Head of caudate nucleus (tissue), 42 donors: ENCODE measurements at regions not wholly inside any gene's neighbourhood (a gene's known extent, or its start where the extent isn't known, plus 50 kb on each side); places are given as distances from the start of the nearest gene placed in this dataset.
"Not testable (repeated sequence)": the region's sequence is repeated elsewhere in the genome, so short reads cannot be mapped to it uniquely, and the experiment has no call there.

Experiments
- DNase-seq, 42 donors: peaks; one replicate each; pipeline versions ENCODE4 v3.0.0 to v3.0.0-alpha.2; 2020 to 2021; ENCODE audit warnings: mixed read lengths in 7 of 42
- intact Hi-C: fragments of 100-400 bp; cut with DNase I; formaldehyde crosslinking; loops from one replicate; pipeline ENCODE4 v1.15.0; 2022

DNA sequence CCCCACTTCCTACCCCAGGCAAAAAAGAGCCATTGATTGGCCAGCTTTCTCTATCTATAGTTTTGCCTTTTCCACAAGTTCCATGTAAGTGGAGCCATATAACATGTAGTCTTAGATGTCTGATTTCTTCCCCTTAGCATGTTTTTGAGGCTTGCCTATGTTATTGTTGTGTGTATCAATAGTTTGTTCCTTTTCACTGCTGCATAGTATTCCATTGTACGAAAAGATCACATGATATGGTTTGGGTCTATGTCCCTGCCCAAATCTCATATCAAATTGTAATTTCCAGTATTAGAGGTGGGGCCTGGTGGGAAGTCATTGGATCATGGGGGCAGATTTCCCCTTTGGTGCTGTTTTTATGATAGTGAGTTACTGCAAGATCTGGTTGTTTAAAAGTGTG lies 93.6 kb upstream of the RFLNA start:
- DNase-seq: no peak
- intact Hi-C loops: no loop called here

GRCh38 chr12:124203176-124203575 lies 91.7 kb upstream of the RFLNA start:
- intact Hi-C loops: no loop called here

GRCh38 chr12:124205405-124205804 lies 89.5 kb upstream of the RFLNA start:
- intact Hi-C loops: no loop called here
- DNase-seq: no peak

More at GRCh38 chr12:124203176-124203575, 91.7 kb upstream of the RFLNA start:
- no peak for DNase-seq

- no peak for DNase-seq
- intact Hi-C loops: no loop called here
Observed at GRCh38 chr12:124207049-124207448, 87.8 kb upstream of the RFLNA start.

DNA sequence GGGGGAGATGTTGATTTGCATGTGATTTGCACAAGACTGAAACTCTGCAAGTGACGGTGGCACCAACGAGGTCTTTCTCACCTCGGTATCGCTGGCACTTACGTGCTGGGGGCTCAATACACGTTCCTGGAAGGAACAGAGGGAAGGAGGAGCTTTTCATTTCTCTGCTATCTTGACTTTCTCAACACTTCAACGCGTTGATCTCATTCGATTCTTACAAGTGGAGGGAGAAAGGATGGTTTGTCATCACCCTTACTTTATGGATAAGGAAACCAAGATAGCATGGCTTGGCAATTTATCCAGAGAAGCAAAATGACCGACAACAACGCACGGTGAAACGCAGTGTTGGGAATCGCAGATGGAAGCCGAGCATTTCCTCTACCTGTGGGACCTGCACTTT lies 87.3 kb upstream of the RFLNA start:
- no peak for DNase-seq
- intact Hi-C loops: no loop called here

DNA sequence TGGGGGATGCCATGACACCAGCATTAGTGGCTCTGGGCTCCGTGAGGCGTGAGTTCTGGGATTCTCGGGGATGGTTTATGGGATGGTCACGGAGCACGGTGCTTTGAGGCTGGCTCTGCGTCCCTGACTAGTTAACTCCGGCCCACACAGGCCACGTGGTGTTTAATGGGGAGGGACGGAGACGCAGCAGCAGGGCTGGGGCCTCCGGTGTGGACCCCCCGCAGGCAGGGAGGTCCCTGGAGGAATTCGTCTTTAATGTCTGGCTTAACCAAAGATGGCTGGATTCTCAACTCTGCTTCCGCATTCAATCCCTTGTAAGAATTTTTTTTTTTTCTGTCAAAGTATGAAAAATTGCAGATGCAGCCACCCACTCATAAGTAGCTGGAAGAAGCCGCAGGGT lies 86.4 kb upstream of the RFLNA start:
- intact Hi-C loops: no loop called here
- DNase-seq: peak in 1 of 42 donors; percentile 16

- no peak for DNase-seq
- intact Hi-C loops: no loop called here
Observed at GRCh38 chr12:124210991-124211577, 83.8 kb upstream of the RFLNA start.

DNA sequence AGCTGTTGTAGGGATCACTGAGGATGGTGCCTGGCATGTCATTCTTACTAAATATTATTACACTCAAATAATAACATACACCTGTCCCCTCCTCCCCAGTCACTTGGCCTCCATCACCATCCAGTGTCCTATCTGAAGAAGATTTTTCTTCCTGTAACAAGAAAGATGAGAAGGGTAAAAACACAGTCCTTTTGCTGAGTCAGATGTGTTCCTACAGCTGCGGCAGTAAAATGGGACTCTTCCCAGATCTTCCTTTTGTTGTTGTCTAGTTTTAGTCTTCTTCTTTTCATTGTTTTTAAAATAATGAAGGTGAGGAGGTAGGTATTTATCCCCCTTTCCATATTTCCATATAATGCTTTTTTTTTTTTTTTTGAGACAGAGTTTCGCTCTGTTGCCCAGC lies 83.1 kb upstream of the RFLNA start:
- intact Hi-C loops: no loop called here
- no peak for DNase-seq

DNA sequence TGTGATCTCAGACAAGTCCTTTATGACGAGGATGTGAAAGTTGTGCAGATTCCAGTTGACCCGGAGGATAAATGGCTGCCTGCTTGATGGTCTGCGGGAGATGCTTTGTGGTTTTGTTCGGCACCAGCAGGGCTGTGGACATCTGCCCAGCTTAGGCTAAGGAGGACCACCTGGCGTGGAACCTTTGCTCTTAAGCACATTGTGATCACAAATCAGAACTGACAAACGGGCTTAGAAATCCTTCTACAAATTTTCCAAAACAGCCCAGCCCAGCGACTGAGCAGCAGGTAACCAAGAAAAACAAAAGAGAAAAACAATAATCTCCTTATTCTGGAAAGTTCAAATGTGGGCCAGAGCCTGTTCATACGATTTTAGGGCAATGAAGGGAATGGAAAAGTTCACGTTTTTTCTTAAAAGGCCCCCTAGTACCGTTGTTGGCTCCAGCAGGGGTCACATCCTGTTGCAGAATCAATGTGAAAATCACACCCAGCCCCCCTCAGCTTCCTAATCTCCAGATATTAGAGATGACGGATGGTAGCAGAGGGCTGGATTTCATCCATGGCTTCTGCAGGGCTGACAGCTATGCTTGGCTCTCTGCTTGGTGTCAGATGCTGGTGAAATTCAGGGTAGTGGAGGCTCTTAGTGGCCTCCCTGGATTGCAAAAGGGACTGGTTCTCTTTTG lies 81.1 kb upstream of the RFLNA start:
- intact Hi-C loops: no loop called here

GRCh38 chr12:124214574-124214973 lies 80.3 kb upstream of the RFLNA start:
- DNase-seq: no peak
- intact Hi-C loops: no loop called here

More for the DNA sequence above, 81.1 kb upstream of the RFLNA start:
- no peak for DNase-seq

GRCh38 chr12:124216966-124217365 lies 77.9 kb upstream of the RFLNA start:
- intact Hi-C loops: no loop called here
- DNase-seq: peak in 1 of 42 donors; percentile 11

DNA sequence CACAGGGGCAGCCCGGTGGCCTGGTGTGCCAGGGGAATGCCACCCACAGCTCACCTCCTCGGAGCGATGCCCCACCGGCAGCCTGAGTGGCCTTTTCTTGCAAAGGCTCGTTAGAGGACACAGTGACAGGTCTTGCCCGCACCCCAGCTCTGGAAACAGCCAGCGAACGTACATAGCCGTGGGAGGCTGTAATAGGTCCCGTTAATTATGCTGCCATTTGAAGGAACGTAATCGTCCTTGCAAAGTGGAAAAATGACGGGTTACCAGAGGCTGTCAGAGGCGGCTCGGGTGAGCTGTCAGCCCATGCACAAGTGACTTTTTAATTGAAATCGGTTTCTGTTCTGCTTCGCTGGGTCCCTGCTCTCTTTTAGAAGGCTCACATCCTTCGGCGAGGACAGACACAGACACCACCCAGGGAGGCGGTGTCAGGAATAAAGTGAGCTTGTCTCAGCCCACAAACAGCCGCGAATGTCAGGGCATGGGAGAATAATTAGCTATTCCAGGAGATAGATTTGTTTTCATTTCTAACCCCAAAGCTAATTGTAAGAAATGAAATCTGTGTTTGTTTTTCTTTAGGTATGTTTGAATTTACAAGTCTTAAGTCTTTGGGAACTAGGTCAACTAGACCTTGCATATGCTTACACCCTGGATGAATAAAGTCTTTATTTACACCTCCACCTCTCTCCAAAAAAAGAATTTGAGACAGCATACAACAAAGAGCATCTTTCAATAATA lies 77.2 kb upstream of the RFLNA start:
- peak; percentile 24 to 86 (median 53) for DNase-seq

GRCh38 chr12:124218243-124218560 lies 76.7 kb upstream of the RFLNA start:
- no peak for DNase-seq
- intact Hi-C loops: no loop called here

More for the DNA sequence above, 77.2 kb upstream of the RFLNA start:
- intact Hi-C loops: no loop called here

GRCh38 chr12:124218650-124219049 lies 76.2 kb upstream of the RFLNA start:
- intact Hi-C loops, DNase-seq: not testable (repeated sequence)

GRCh38 chr12:124222368-124223245 lies 72.3 kb upstream of the RFLNA start:
- DNase-seq: no peak
- intact Hi-C loops: no loop called here

DNA sequence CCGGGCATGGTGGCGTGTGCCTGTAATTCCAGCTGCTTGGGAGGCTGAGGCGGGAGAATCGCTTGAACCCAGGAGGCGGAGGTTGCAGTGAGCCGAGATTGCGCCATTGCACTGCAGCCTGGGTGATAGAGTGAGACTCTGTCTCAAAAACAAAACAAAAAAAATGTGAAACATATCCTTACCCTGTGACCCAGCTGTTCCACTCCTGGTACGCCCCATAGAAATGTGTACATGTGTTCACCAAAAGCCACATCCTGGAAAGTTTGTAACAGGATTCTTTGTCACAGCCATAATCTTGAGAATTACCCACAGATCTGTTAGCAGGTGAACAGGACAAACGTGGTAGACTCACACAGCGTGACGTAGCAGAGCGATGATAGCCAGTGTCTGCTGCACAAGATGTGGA lies 71.2 kb upstream of the RFLNA start:
- intact Hi-C loops, DNase-seq: not testable (repeated sequence)

GRCh38 chr12:124224535-124225110 lies 70.3 kb upstream of the RFLNA start:
- no peak for DNase-seq
- intact Hi-C loops: no loop called here

GRCh38 chr12:124225730-124226129 lies 69.2 kb upstream of the RFLNA start:
- no peak for DNase-seq
- intact Hi-C loops: no loop called here
